GM18508 (cell line): ENCODE measurements at regions not wholly inside any gene's neighbourhood (a gene's known extent, or its start where the extent isn't known, plus 50 kb on each side); places are given as distances from the start of the nearest gene placed in this dataset.
"Not testable (repeated sequence)": the region's sequence is repeated elsewhere in the genome, so short reads cannot be mapped to it uniquely, and the experiment has no call there.

Experiments used
- ATAC-seq: cut with Tn5 transposase; IDR thresholded peaks from one replicate; pipeline ENCODE4 v1.9.1; 2021; ENCODE audit warnings: moderate number of reproducible peaks; ENCODE audit not compliant: insufficient read depth, unreplicated experiment

DNA sequence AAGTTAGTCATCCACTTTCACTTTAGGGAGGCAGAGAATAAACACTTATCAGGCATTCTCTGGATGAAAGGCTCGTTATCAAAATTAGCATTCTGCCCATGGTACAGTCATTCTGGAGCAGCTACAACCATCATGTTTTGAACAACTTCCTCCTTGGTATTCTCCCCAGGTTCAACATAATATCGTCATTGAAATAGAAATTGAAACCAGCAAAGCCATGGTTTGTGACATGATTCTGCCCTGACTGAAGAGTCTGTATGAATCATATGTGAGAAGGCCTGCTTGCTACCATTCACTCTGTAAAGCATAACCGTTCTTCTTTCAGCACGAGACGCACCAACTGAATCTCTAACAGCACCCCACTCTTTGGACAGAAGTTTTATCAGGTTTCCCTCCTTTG lies 127.5 kb upstream of the RADX start:
- ATAC-seq, result peak; percentile 99

DNA sequence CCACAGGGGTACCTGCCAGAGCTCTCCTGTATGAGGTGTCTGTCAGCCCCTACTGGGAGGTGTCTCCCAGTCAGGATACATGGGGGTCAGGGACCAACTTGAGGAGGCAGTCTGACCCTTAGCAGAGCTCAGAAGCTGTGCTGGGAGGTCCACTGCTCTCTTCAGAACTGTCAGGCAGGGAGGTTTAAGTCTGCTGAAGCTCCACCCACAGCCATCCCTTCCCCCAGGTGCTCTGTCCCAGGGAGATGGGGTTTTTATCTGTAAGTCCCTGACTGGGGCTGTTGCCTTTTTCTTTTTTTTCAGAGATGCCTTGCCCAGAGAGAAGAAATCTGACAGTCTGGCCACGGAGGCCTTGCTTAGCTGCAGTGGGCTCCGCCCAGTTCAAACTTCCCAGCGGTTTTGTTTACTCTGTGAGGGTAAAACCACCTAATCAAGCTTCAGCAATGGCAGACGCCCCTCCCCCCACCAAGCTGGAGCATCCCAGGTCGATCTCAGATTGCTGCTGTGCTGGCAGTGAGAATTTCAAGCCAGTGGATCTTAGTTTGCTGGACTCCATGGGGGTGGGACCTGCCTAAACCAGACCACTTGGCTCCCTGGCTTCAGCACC lies 118.5 kb upstream of the RADX start:
- not testable (repeated sequence) for ATAC-seq

DNA sequence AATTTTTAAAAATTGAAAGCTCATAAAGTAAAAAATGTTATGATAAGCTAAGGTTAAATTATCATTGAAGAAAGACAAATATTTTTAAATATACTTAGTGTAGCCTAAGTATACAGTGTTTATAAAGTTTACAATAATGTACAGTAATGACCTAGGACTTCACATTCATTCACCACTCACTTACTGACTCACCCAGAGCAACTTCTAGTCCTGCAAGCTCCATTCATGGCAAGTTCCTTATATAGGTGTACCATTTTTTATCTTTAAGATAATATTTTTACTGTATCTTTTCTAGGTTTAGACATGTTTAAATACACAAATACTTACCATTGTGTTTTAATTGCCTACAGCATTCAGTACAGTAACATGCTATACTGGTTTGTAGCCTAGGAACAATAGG lies 112.3 kb upstream of the RADX start:
- no peak for ATAC-seq

DNA sequence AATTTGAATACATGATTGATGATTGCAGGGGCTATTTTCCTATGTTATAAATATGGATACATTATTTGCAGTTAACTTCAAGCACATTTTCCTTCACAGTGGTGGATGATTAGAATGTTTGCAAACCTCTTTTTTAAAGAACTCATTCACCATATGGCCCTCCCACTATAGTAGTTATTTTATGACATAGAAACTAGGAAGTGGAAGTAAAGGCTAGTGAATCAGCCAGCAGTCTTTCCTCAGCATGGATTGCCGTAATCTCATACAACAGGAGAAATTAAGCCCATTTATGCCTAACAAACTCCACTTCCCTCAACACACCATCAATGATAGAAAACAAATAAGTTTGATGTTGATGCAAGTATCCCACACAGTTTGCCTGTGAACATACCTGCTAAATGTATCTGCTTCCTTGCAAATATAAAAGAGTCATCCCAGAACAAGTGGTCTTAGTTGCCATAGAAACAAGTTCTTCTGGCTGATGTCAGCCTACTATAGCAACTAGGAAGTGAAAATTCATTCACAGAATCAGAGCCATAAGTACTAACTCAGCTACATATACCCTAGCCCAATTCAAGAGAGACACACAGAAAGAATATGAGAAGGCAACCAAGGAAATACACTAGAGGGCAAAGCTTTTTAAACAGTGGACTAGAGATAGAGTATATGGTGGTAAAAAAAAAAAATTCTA lies 100.9 kb upstream of the RADX start:
- ATAC-seq, result no peak
